Smooth muscle cell (in vitro differentiated cells): ENCODE measurements at regions not wholly inside any gene's neighbourhood (a gene's known extent, or its start where the extent isn't known, plus 50 kb on each side); places are given as distances from the start of the nearest gene placed in this dataset.

ENCODE experiments used
- DNase-seq: peaks from one replicate; lab custom pipeline; 2025; ENCODE audit not compliant: unreplicated experiment; lab: John Stamatoyannopoulos, UW
- H2AFZ ChIP-seq: fragments of 200-600 bp; sonication (generic); 2 replicates; pipeline ENCODE4 v1.6.0; 2016; ENCODE audit warnings: antibody characterized with exemption, low read depth, mild to moderate bottlenecking
- H3F3A ChIP-seq: fragments of 200-600 bp; sonication (generic); 2 replicates; pipeline ENCODE4 v1.6.0; 2017; ENCODE audit warnings: antibody characterized with exemption, low read depth
- H3K27ac ChIP-seq: fragments of 200-600 bp; sonication (generic); 2 replicates; pipeline ENCODE4 v1.5.1; 2016; ENCODE audit warnings: low read depth, mild to moderate bottlenecking
- H3K27me3 ChIP-seq: fragments of 200-600 bp; sonication (generic); 2 replicates; pipeline ENCODE4 v1.6.1; 2016; ENCODE audit warnings: low read depth, mild to moderate bottlenecking
- H3K36me3 ChIP-seq: fragments of 200-600 bp; sonication (generic); 2 replicates; pipeline ENCODE4 v1.5.1; 2016; ENCODE audit warnings: low read depth
- H3K4me1 ChIP-seq: fragments of 200-600 bp; sonication (generic); 2 replicates; pipeline ENCODE4 v1.5.1; 2016; ENCODE audit warnings: low read depth
- H3K4me2 ChIP-seq: fragments of 200-600 bp; sonication (generic); 2 replicates; pipeline ENCODE4 v1.6.0; 2016; ENCODE audit warnings: mild to moderate bottlenecking
- H3K4me3 ChIP-seq: fragments of 200-600 bp; sonication (generic); 2 replicates; pipeline ENCODE4 v1.5.1; 2016; ENCODE audit warnings: mild to moderate bottlenecking
- H3K79me2 ChIP-seq: fragments of 200-600 bp; sonication (generic); 2 replicates; pipeline ENCODE4 v1.6.0; 2016; ENCODE audit warnings: low read depth, mild to moderate bottlenecking
- H3K9ac ChIP-seq: fragments of 200-600 bp; sonication (generic); 2 replicates; pipeline ENCODE4 v1.6.0; 2016; ENCODE audit warnings: low read depth
- H3K9me3 ChIP-seq: fragments of 200-600 bp; sonication (generic); replicated peaks from 2 replicates; pipeline ENCODE4 v1.5.1; 2016; ENCODE audit warnings: low read depth
- H4K20me1 ChIP-seq: fragments of 200-600 bp; sonication (generic); 2 replicates; pipeline ENCODE4 v1.6.0; 2016; ENCODE audit warnings: low read depth
- CTCF ChIP-seq: fragments of 200-600 bp; sonication (generic); IDR thresholded peaks from 2 replicates; pipeline ENCODE4 v1.5.1; 2017; ENCODE audit warnings: borderline replicate concordance, mild to moderate bottlenecking, antibody characterized with exemption; ENCODE audit not compliant: insufficient read depth, poor library complexity, severe bottlenecking
- WGBS: methylation state at CpG from one replicate; pipeline ENCODE4 v1.1.7; 2016; ENCODE audit warnings: low lambda C conversion rate; 5-methylcytosine and 5-hydroxymethylcytosine counted together

- Histone ChIP-seq H3F3A (no peaks in the 10 kb centered on the region), H4K20me1 (no peaks in the 10 kb centered on the region), H3K4me3 (no peak overlapping the region), H3K9ac (no peak overlapping the region), H3K79me2 (no peaks in the 10 kb centered on the region), H2AFZ (no peak overlapping the region), H3K36me3 (no peaks in the 10 kb centered on the region), H3K9me3 (no peaks in the 10 kb centered on the region), H3K27ac (no peak overlapping the region), H3K4me1 (no peaks in the 10 kb centered on the region), H3K27me3 (peaks cover 15% of the 10 kb centered on the region), H3K4me2 (no peak overlapping the region)
- DNase-seq, result no peak
- no peak for TF ChIP-seq CTCF
- 66% methylated on average over 2 of the region's 2 CpGs for WGBS
Observed at GRCh38 chr7:68958571-68958970, 639.7 kb upstream of the AUTS2 start.

- Histone ChIP-seq H3K4me2 (peak overlapping the region; percentile 15), H3K9ac (no peak overlapping the region), H2AFZ (no peak overlapping the region), H3K27me3 (peaks cover 6% of the 10 kb centered on the region), H3K27ac (no peak overlapping the region), H3K79me2 (no peaks in the 10 kb centered on the region), H3K4me1 (no peaks in the 10 kb centered on the region), H4K20me1 (no peaks in the 10 kb centered on the region), H3K36me3 (no peaks in the 10 kb centered on the region), H3F3A (no peaks in the 10 kb centered on the region), H3K4me3 (no peak overlapping the region), H3K9me3 (no peaks in the 10 kb centered on the region)
- 11% methylated on average over 4 of the region's 4 CpGs for WGBS
- TF ChIP-seq CTCF, result no peak
- no peak for DNase-seq
Observed at GRCh38 chr7:68963552-68963951, 634.7 kb upstream of the AUTS2 start.

- peak overlapping the region; percentile 15 for H3K4me2 ChIP-seq
- no peaks in the 10 kb centered on the region for H3K79me2 ChIP-seq
- H2AFZ ChIP-seq, result no peak overlapping the region
- H3K4me3 ChIP-seq, result no peak overlapping the region
- H3F3A ChIP-seq, result no peaks in the 10 kb centered on the region
- H3K27ac ChIP-seq, result no peak overlapping the region
- no peaks in the 10 kb centered on the region for H3K36me3 ChIP-seq
- peaks cover 2% of the 10 kb centered on the region for H3K27me3 ChIP-seq
- H3K9me3 ChIP-seq, result no peaks in the 10 kb centered on the region
- no peak for DNase-seq
- H3K4me1 ChIP-seq, result no peaks in the 10 kb centered on the region
- no peak overlapping the region for H3K9ac ChIP-seq
- no peak for TF ChIP-seq CTCF
- H4K20me1 ChIP-seq, result no peaks in the 10 kb centered on the region
Observed at GRCh38 chr7:68964060-68964459, 634.2 kb upstream of the AUTS2 start.

- Histone ChIP-seq H3K27me3 (no peaks in the 10 kb centered on the region), H3K4me3 (no peak overlapping the region), H4K20me1 (no peaks in the 10 kb centered on the region), H3K4me1 (no peaks in the 10 kb centered on the region), H2AFZ (no peak overlapping the region), H3K4me2 (no peak overlapping the region), H3K9ac (no peak overlapping the region), H3K27ac (no peak overlapping the region), H3F3A (no peaks in the 10 kb centered on the region), H3K9me3 (no peaks in the 10 kb centered on the region), H3K36me3 (no peaks in the 10 kb centered on the region), H3K79me2 (no peaks in the 10 kb centered on the region)
- WGBS, result 94% methylated on average over 3 of the region's 3 CpGs
- DNase-seq, result no peak
- no peak for TF ChIP-seq CTCF
Observed at GRCh38 chr7:68965351-68965750, 632.9 kb upstream of the AUTS2 start.
